GM18873 (cell line): ENCODE measurements at regions not wholly inside any gene's neighbourhood (a gene's known extent, or its start where the extent isn't known, plus 50 kb on each side); places are given as distances from the start of the nearest gene placed in this dataset.
"Not testable (repeated sequence)": the region's sequence is repeated elsewhere in the genome, so short reads cannot be mapped to it uniquely, and the experiment has no call there.

Source experiments
- ATAC-seq: cut with Tn5 transposase; IDR thresholded peaks from one replicate; pipeline ENCODE4 v1.9.1; 2021; ENCODE audit warnings: mild to moderate bottlenecking, moderate library complexity, moderate number of reproducible peaks; ENCODE audit not compliant: unreplicated experiment, low FRiP score

GRCh38 chr4:81704461-81704860, 232.8 kb upstream of the RASGEF1B start:
- ATAC-seq: no peak

GRCh38 chr4:81700189-81700588, 228.5 kb upstream of the RASGEF1B start:
- ATAC-seq: no peak

- no peak for ATAC-seq
Measured at GRCh38 chr4:81698538-81699296, 227.0 kb upstream of the RASGEF1B start.

GRCh38 chr4:81694176-81694913, 222.6 kb upstream of the RASGEF1B start:
- no peak for ATAC-seq

- no peak for ATAC-seq
Measured at GRCh38 chr4:81690871-81691270, 219.2 kb upstream of the RASGEF1B start.

GRCh38 chr4:81688085-81688484, 216.4 kb upstream of the RASGEF1B start:
- no peak for ATAC-seq

GRCh38 chr4:81687471-81687870, 215.8 kb upstream of the RASGEF1B start:
- no peak for ATAC-seq

- ATAC-seq: no peak
Measured at GRCh38 chr4:81685104-81685503, 213.4 kb upstream of the RASGEF1B start.

GRCh38 chr4:81684352-81684751, 212.6 kb upstream of the RASGEF1B start:
- no peak for ATAC-seq

GRCh38 chr4:81682492-81682891, 210.8 kb upstream of the RASGEF1B start:
- no peak for ATAC-seq

GRCh38 chr4:81679315-81679714, 207.6 kb upstream of the RASGEF1B start:
- no peak for ATAC-seq

GRCh38 chr4:81678801-81679200, 207.1 kb upstream of the RASGEF1B start:
- no peak for ATAC-seq

- no peak for ATAC-seq
Measured at GRCh38 chr4:81676537-81676936, 204.8 kb upstream of the RASGEF1B start.

- ATAC-seq: no peak
Measured at GRCh38 chr4:81675791-81676393, 204.2 kb upstream of the RASGEF1B start.

- no peak for ATAC-seq
Measured at GRCh38 chr4:81673961-81674360, 202.3 kb upstream of the RASGEF1B start.

GRCh38 chr4:81668328-81668727, 196.6 kb upstream of the RASGEF1B start:
- ATAC-seq: not testable (repeated sequence)

GRCh38 chr4:81667539-81667938, 195.8 kb upstream of the RASGEF1B start:
- no peak for ATAC-seq

GRCh38 chr4:81666491-81666890, 194.8 kb upstream of the RASGEF1B start:
- no peak for ATAC-seq

GRCh38 chr4:81665649-81666048, 193.9 kb upstream of the RASGEF1B start:
- no peak for ATAC-seq

GRCh38 chr4:81665045-81665444, 193.3 kb upstream of the RASGEF1B start:
- no peak for ATAC-seq

- no peak for ATAC-seq
Measured at GRCh38 chr4:81664079-81664478, 192.4 kb upstream of the RASGEF1B start.
